ENCODE measurements at regions not wholly inside any gene's neighbourhood (a gene's known extent, or its start where the extent isn't known, plus 50 kb on each side); places are given as distances from the start of the nearest gene placed in this dataset.

GRCh38 chr10:119996944-119997343 lies 104.4 kb downstream of the SEC23IP start:
- H3K27ac ChIP-seq, result no peak overlapping the region
- no peaks in the 10 kb centered on the region for H3K36me3 ChIP-seq
- no peaks in the 10 kb centered on the region for H3K4me1 ChIP-seq
- H3K9me3 ChIP-seq, result no peaks in the 10 kb centered on the region
- no peak for FAIRE-seq
- no peaks in the 10 kb centered on the region for H3K27me3 ChIP-seq
- intact Hi-C loops (cut with DNase I), result no loop called here
- TF ChIP-seq CTCF (IDR thresholded peaks at IDR 0.05), result no peak
- DNase-seq, result no peak
- no peak for ATAC-seq
- H3K4me3 ChIP-seq, result no peak overlapping the region

- H3K36me3 ChIP-seq, result no peaks in the 10 kb centered on the region
- DNase-seq, result no peak
- TF ChIP-seq CTCF (IDR thresholded peaks at IDR 0.05), result no peak
- intact Hi-C loops (cut with DNase I), result no loop called here
- no peak for FAIRE-seq
- no peak overlapping the region for H3K4me3 ChIP-seq
- no peaks in the 10 kb centered on the region for H3K27me3 ChIP-seq
- no peak overlapping the region for H3K27ac ChIP-seq
- no peak for ATAC-seq
- H3K4me1 ChIP-seq, result no peaks in the 10 kb centered on the region
- no peaks in the 10 kb centered on the region for H3K9me3 ChIP-seq
- 60 to 67% methylated on average over 2 of the region's 2 CpGs for WGBS, 2 donors
Observed at GRCh38 chr10:119997429-119997828, 104.9 kb downstream of the SEC23IP start.

GRCh38 chr10:120002785-120003184 lies 110.3 kb downstream of the SEC23IP start:
- ATAC-seq, result no peak
- 75 to 79% methylated on average over 5 of the region's 5 CpGs for WGBS, 2 donors
- no peak for FAIRE-seq

GRCh38 chr10:120005207-120006201 lies 113.0 kb downstream of the SEC23IP start:
- Histone ChIP-seq H3K4me3 (no peak overlapping the region), H3K36me3 (no peaks in the 10 kb centered on the region), H3K4me1 (peaks cover 0 to 7% (median 0%) of the 10 kb centered on the region in 3 donors), H3K27me3 (no peaks in the 10 kb centered on the region), H3K27ac (no peak overlapping the region), H3K9me3 (no peaks in the 10 kb centered on the region)
- DNase-seq, result no peak
- ATAC-seq, result peak in 2 of 4 donors; percentile 40
- no peak for FAIRE-seq
- intact Hi-C loops (cut with DNase I), result no loop called here
- 21 to 24% methylated on average over 8 of the region's 8 CpGs for WGBS, 2 donors
- no peak for TF ChIP-seq CTCF (IDR thresholded peaks at IDR 0.05)

More at GRCh38 chr10:120002785-120003184, 110.3 kb downstream of the SEC23IP start:
- H3K9me3 ChIP-seq, result no peaks in the 10 kb centered on the region
- no peak for TF ChIP-seq CTCF (IDR thresholded peaks at IDR 0.05)
- no peaks in the 10 kb centered on the region for H3K27me3 ChIP-seq
- H3K27ac ChIP-seq, result no peak overlapping the region
- H3K4me1 ChIP-seq, result peaks cover 0 to 7% (median 0%) of the 10 kb centered on the region in 3 donors
- no peaks in the 10 kb centered on the region for H3K36me3 ChIP-seq
- H3K4me3 ChIP-seq, result no peak overlapping the region
- no peak for DNase-seq
- intact Hi-C loops (cut with DNase I), result no loop called here

DNA sequence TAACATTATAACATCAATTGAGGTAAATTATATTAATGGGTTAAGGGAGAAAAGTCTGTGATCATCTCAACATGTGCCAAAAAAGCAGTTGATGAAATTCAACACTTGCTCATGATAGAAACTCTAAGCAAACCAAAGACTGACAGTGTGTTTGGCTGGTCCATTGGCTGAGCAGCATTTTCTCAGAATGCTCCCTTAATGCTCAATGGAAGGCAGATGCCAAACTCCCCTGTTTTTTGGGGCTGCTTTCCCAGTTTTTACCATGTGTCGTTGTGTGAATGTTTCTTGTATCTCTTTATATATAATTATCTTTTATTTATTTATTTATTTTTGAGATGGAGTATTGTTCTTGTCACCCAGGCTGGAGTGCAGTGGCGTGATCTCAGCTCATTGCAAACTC lies 114.7 kb downstream of the SEC23IP start:
- H3K4me1 ChIP-seq, result peaks cover 0 to 7% (median 0%) of the 10 kb centered on the region in 3 donors
- 83 to 90% methylated on average over 2 of the region's 2 CpGs for WGBS, 2 donors
- FAIRE-seq, result no peak
- TF ChIP-seq CTCF (IDR thresholded peaks at IDR 0.05), result no peak
- no peaks in the 10 kb centered on the region for H3K9me3 ChIP-seq
- H3K27ac ChIP-seq, result no peak overlapping the region
- H3K27me3 ChIP-seq, result no peaks in the 10 kb centered on the region
- no peak for DNase-seq
- no peak for ATAC-seq
- intact Hi-C loops (cut with DNase I), result no loop called here
- H3K4me3 ChIP-seq, result no peak overlapping the region
- no peaks in the 10 kb centered on the region for H3K36me3 ChIP-seq

All from pancreas (tissue), 10 donors.